ENCODE measurements at regions not wholly inside any gene's neighbourhood (a gene's known extent, or its start where the extent isn't known, plus 50 kb on each side); places are given as distances from the start of the nearest gene placed in this dataset.

DNA sequence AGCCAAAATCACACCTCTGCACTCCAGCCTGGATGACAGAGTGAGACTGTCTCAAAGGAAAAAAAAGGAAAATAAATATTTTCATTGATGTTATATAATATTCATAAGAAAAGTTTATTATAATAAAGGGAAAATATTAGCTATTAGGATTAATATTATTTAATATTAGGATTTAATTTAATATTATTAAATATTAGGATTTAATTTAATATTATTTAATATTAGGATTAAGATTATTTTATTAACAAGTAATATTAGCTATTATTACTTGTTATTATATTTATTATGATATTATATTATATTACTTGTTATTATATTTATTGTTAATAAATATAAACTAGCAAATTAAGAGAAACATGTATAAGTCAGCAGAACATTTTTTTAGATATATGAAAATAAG is 518.1 kb downstream of the FSCB start:
- H3K27ac Mint-ChIP-seq (ENCODE audit: unreplicated experiment), result no peak overlapping the region
- no peak overlapping the region for H3K4me3 ChIP-seq (ENCODE audit: low read depth, low read length)
- intact Hi-C loops (cut with micrococcal nuclease; ENCODE audit: unreplicated experiment), result no loop called here
- POLR2A ChIA-PET, result no interaction called here
- H3K4me3 Mint-ChIP-seq (ENCODE audit: unreplicated experiment), result no peak overlapping the region
- no TSS peak for BruUV-seq (replicated peaks)
- no peaks in the 10 kb centered on the region for H3K27me3 Mint-ChIP-seq (ENCODE audit: insufficient read depth, unreplicated experiment)
- H3K9me3 Mint-ChIP-seq (ENCODE audit: unreplicated experiment), result no peaks in the 10 kb centered on the region
- no peaks in the 10 kb centered on the region for H3K4me1 ChIP-seq
- H3K9me3 ChIP-seq, result no peaks in the 10 kb centered on the region
- no peaks in the 10 kb centered on the region for H3K4me1 Mint-ChIP-seq (ENCODE audit: low read depth, unreplicated experiment)
- H3K36me3 Mint-ChIP-seq (ENCODE audit: insufficient read depth, unreplicated experiment), result no peaks in the 10 kb centered on the region
- CTCF ChIA-PET, result no interaction called here
- no peaks in the 10 kb centered on the region for H3K27me3 ChIP-seq (replicated peaks; ENCODE audit: control insufficient read depth, insufficient read depth, low read length)
- DNase-seq, result no peak
- H3K36me3 ChIP-seq (ENCODE audit: control insufficient read depth, insufficient read depth, low read length), result no peaks in the 10 kb centered on the region
- TF ChIP-seq CTCF (IDR thresholded peaks at IDR 0.05; ENCODE audit: insufficient read depth in 1 of 2, low read depth in 1 of 2, low read length in 1 of 2, severe bottlenecking in 1 of 2, unreplicated experiment in 1 of 2), result no peak

GRCh38 chr14:43983721-43984120 is 523.4 kb downstream of the FSCB start:
- intact Hi-C loops (cut with micrococcal nuclease; ENCODE audit: unreplicated experiment), result no loop called here
- Histone ChIP-seq H3K27me3 (replicated peaks; ENCODE audit: control insufficient read depth, insufficient read depth, low read length) (no peaks in the 10 kb centered on the region), H3K4me1 (no peaks in the 10 kb centered on the region), H3K4me3 (ENCODE audit: low read depth, low read length) (no peak overlapping the region), H3K9me3 (0 out of 2 replicates have a peak, but pooled peaks cover 5% of the 10 kb centered on the region), H3K36me3 (ENCODE audit: control insufficient read depth, insufficient read depth, low read length) (no peaks in the 10 kb centered on the region)
- Mint-ChIP-seq H3K4me3 (ENCODE audit: unreplicated experiment) (no peak overlapping the region), H3K4me1 (ENCODE audit: low read depth, unreplicated experiment) (no peaks in the 10 kb centered on the region), H3K9me3 (ENCODE audit: unreplicated experiment) (no peaks in the 10 kb centered on the region), H3K27me3 (ENCODE audit: insufficient read depth, unreplicated experiment) (no peaks in the 10 kb centered on the region), H3K27ac (ENCODE audit: unreplicated experiment) (no peak overlapping the region), H3K36me3 (ENCODE audit: insufficient read depth, unreplicated experiment) (no peaks in the 10 kb centered on the region)
- CTCF ChIA-PET, result no interaction called here
- POLR2A ChIA-PET, result no interaction called here
- no peak for TF ChIP-seq CTCF (IDR thresholded peaks at IDR 0.05; ENCODE audit: insufficient read depth in 1 of 2, low read depth in 1 of 2, low read length in 1 of 2, severe bottlenecking in 1 of 2, unreplicated experiment in 1 of 2)
- DNase-seq, result no peak
- no TSS peak for BruUV-seq (replicated peaks)

GRCh38 chr14:43981135-43981768 is 525.8 kb downstream of the FSCB start:
- Mint-ChIP-seq H3K4me1 (ENCODE audit: low read depth, unreplicated experiment) (no peaks in the 10 kb centered on the region), H3K4me3 (ENCODE audit: unreplicated experiment) (no peak overlapping the region), H3K9me3 (ENCODE audit: unreplicated experiment) (no peaks in the 10 kb centered on the region), H3K36me3 (ENCODE audit: insufficient read depth, unreplicated experiment) (no peaks in the 10 kb centered on the region), H3K27me3 (ENCODE audit: insufficient read depth, unreplicated experiment) (no peaks in the 10 kb centered on the region), H3K27ac (ENCODE audit: unreplicated experiment) (no peak overlapping the region)
- Histone ChIP-seq H3K4me1 (no peaks in the 10 kb centered on the region), H3K4me3 (ENCODE audit: low read depth, low read length) (no peak overlapping the region), H3K9me3 (0 out of 2 replicates have a peak, but pooled peaks cover 5% of the 10 kb centered on the region), H3K27me3 (replicated peaks; ENCODE audit: control insufficient read depth, insufficient read depth, low read length) (no peaks in the 10 kb centered on the region), H3K36me3 (ENCODE audit: control insufficient read depth, insufficient read depth, low read length) (no peaks in the 10 kb centered on the region)
- intact Hi-C loops (cut with micrococcal nuclease; ENCODE audit: unreplicated experiment), result no loop called here
- ChIA-PET CTCF (no interaction called here), POLR2A (no interaction called here)
- no peak for DNase-seq
- no TSS peak for BruUV-seq (replicated peaks)
- TF ChIP-seq CTCF (IDR thresholded peaks at IDR 0.05; ENCODE audit: insufficient read depth in 1 of 2, low read depth in 1 of 2, low read length in 1 of 2, severe bottlenecking in 1 of 2, unreplicated experiment in 1 of 2), result no peak

All from Caco-2 (cell line).